ENCODE measurements at regions not wholly inside any gene's neighbourhood (a gene's known extent, or its start where the extent isn't known, plus 50 kb on each side); places are given as distances from the start of the nearest gene placed in this dataset.

- H3K4me1 ChIP-seq (ENCODE audit: control insufficient read depth, insufficient read depth, low read length), result no peaks in the 10 kb centered on the region
- no peak overlapping the region for H3K27ac ChIP-seq (ENCODE audit: low read length)
- DNase-seq, result no peak
- H3K4me3 ChIP-seq (ENCODE audit: low read length), result no peak overlapping the region
- no peaks in the 10 kb centered on the region for H3K9me3 ChIP-seq (ENCODE audit: control insufficient read depth, low read depth, low read length)
- H3K36me3 ChIP-seq (ENCODE audit: control insufficient read depth, insufficient read depth, low read length), result no peaks in the 10 kb centered on the region
- H3K27me3 ChIP-seq (ENCODE audit: control insufficient read depth, insufficient read depth, low read length), result no peaks in the 10 kb centered on the region
These were observed 174.2 kb upstream of the PABPC4L start for GRCh38 chr4:134375775-134376174.

- Histone ChIP-seq H3K4me1 (ENCODE audit: control insufficient read depth, insufficient read depth, low read length) (no peaks in the 10 kb centered on the region), H3K27me3 (ENCODE audit: control insufficient read depth, insufficient read depth, low read length) (no peaks in the 10 kb centered on the region), H3K27ac (ENCODE audit: low read length) (no peak overlapping the region), H3K9me3 (ENCODE audit: control insufficient read depth, low read depth, low read length) (no peaks in the 10 kb centered on the region), H3K36me3 (ENCODE audit: control insufficient read depth, insufficient read depth, low read length) (no peaks in the 10 kb centered on the region), H3K4me3 (ENCODE audit: low read length) (no peak overlapping the region)
- WGBS (ENCODE audit: insufficient coverage, low lambda C conversion rate), result no CpG with 5 or more reads among the region's 1 CpG
- DNase-seq, result no peak
These were observed 164.3 kb upstream of the PABPC4L start for GRCh38 chr4:134365852-134366251.

GRCh38 chr4:134364928-134365327 lies 163.3 kb upstream of the PABPC4L start:
- no peaks in the 10 kb centered on the region for H3K9me3 ChIP-seq (ENCODE audit: control insufficient read depth, low read depth, low read length)
- no CpG with 5 or more reads among the region's 1 CpG for WGBS (ENCODE audit: insufficient coverage, low lambda C conversion rate)
- H3K36me3 ChIP-seq (ENCODE audit: control insufficient read depth, insufficient read depth, low read length), result no peaks in the 10 kb centered on the region
- H3K27me3 ChIP-seq (ENCODE audit: control insufficient read depth, insufficient read depth, low read length), result no peaks in the 10 kb centered on the region
- no peak overlapping the region for H3K27ac ChIP-seq (ENCODE audit: low read length)
- no peak for DNase-seq
- no peaks in the 10 kb centered on the region for H3K4me1 ChIP-seq (ENCODE audit: control insufficient read depth, insufficient read depth, low read length)
- no peak overlapping the region for H3K4me3 ChIP-seq (ENCODE audit: low read length)

GRCh38 chr4:134345244-134345643 lies 143.7 kb upstream of the PABPC4L start:
- no peaks in the 10 kb centered on the region for H3K36me3 ChIP-seq (ENCODE audit: control insufficient read depth, insufficient read depth, low read length)
- H3K9me3 ChIP-seq (ENCODE audit: control insufficient read depth, low read depth, low read length), result no peaks in the 10 kb centered on the region
- no peaks in the 10 kb centered on the region for H3K27me3 ChIP-seq (ENCODE audit: control insufficient read depth, insufficient read depth, low read length)
- no peaks in the 10 kb centered on the region for H3K4me1 ChIP-seq (ENCODE audit: control insufficient read depth, insufficient read depth, low read length)
- 100% methylated on average over 1 of the region's 2 CpGs for WGBS (ENCODE audit: insufficient coverage, low lambda C conversion rate)
- no peak overlapping the region for H3K27ac ChIP-seq (ENCODE audit: low read length)
- DNase-seq, result no peak
- H3K4me3 ChIP-seq (ENCODE audit: low read length), result no peak overlapping the region

GRCh38 chr4:134343656-134344055 lies 142.1 kb upstream of the PABPC4L start:
- 100% methylated on average over 1 of the region's 5 CpGs for WGBS (ENCODE audit: insufficient coverage, low lambda C conversion rate)
- no peaks in the 10 kb centered on the region for H3K4me1 ChIP-seq (ENCODE audit: control insufficient read depth, insufficient read depth, low read length)
- no peaks in the 10 kb centered on the region for H3K36me3 ChIP-seq (ENCODE audit: control insufficient read depth, insufficient read depth, low read length)
- H3K27ac ChIP-seq (ENCODE audit: low read length), result no peak overlapping the region
- H3K4me3 ChIP-seq (ENCODE audit: low read length), result no peak overlapping the region
- no peaks in the 10 kb centered on the region for H3K27me3 ChIP-seq (ENCODE audit: control insufficient read depth, insufficient read depth, low read length)
- no peak for DNase-seq
- no peaks in the 10 kb centered on the region for H3K9me3 ChIP-seq (ENCODE audit: control insufficient read depth, low read depth, low read length)

GRCh38 chr4:134343081-134343480 lies 141.5 kb upstream of the PABPC4L start:
- Histone ChIP-seq H3K9me3 (ENCODE audit: control insufficient read depth, low read depth, low read length) (no peaks in the 10 kb centered on the region), H3K27me3 (ENCODE audit: control insufficient read depth, insufficient read depth, low read length) (no peaks in the 10 kb centered on the region), H3K4me1 (ENCODE audit: control insufficient read depth, insufficient read depth, low read length) (no peaks in the 10 kb centered on the region), H3K27ac (ENCODE audit: low read length) (no peak overlapping the region), H3K4me3 (ENCODE audit: low read length) (no peak overlapping the region), H3K36me3 (ENCODE audit: control insufficient read depth, insufficient read depth, low read length) (no peaks in the 10 kb centered on the region)
- DNase-seq, result no peak
- 80% methylated on average over 1 of the region's 2 CpGs for WGBS (ENCODE audit: insufficient coverage, low lambda C conversion rate)

- no peak for DNase-seq
These were observed 136.0 kb upstream of the PABPC4L start for GRCh38 chr4:134337574-134337973.

GRCh38 chr4:134328741-134329140 lies 127.2 kb upstream of the PABPC4L start:
- no peaks in the 10 kb centered on the region for H3K4me1 ChIP-seq (ENCODE audit: control insufficient read depth, insufficient read depth, low read length)
- no peak overlapping the region for H3K4me3 ChIP-seq (ENCODE audit: low read length)
- 100% methylated on average over 1 of the region's 9 CpGs for WGBS (ENCODE audit: insufficient coverage, low lambda C conversion rate)
- H3K27me3 ChIP-seq (ENCODE audit: control insufficient read depth, insufficient read depth, low read length), result no peaks in the 10 kb centered on the region
- H3K27ac ChIP-seq (ENCODE audit: low read length), result no peak overlapping the region
- H3K36me3 ChIP-seq (ENCODE audit: control insufficient read depth, insufficient read depth, low read length), result no peaks in the 10 kb centered on the region
- peaks cover 13% of the 10 kb centered on the region for H3K9me3 ChIP-seq (ENCODE audit: control insufficient read depth, low read depth, low read length)
- DNase-seq, result no peak

More at GRCh38 chr4:134337574-134337973, 136.0 kb upstream of the PABPC4L start:
- Histone ChIP-seq H3K9me3 (ENCODE audit: control insufficient read depth, low read depth, low read length) (no peaks in the 10 kb centered on the region), H3K36me3 (ENCODE audit: control insufficient read depth, insufficient read depth, low read length) (no peaks in the 10 kb centered on the region), H3K27me3 (ENCODE audit: control insufficient read depth, insufficient read depth, low read length) (no peaks in the 10 kb centered on the region), H3K4me1 (ENCODE audit: control insufficient read depth, insufficient read depth, low read length) (no peaks in the 10 kb centered on the region), H3K27ac (ENCODE audit: low read length) (no peak overlapping the region), H3K4me3 (ENCODE audit: low read length) (no peak overlapping the region)
- WGBS (ENCODE audit: insufficient coverage, low lambda C conversion rate), result no CpG with 5 or more reads among the region's 1 CpG

GRCh38 chr4:134327274-134328122 lies 125.9 kb upstream of the PABPC4L start:
- Histone ChIP-seq H3K36me3 (ENCODE audit: control insufficient read depth, insufficient read depth, low read length) (no peaks in the 10 kb centered on the region), H3K9me3 (ENCODE audit: control insufficient read depth, low read depth, low read length) (peaks cover 13% of the 10 kb centered on the region), H3K4me3 (ENCODE audit: low read length) (no peak overlapping the region), H3K27me3 (ENCODE audit: control insufficient read depth, insufficient read depth, low read length) (no peaks in the 10 kb centered on the region), H3K27ac (ENCODE audit: low read length) (no peak overlapping the region), H3K4me1 (ENCODE audit: control insufficient read depth, insufficient read depth, low read length) (no peaks in the 10 kb centered on the region)
- DNase-seq, result no peak
- WGBS (ENCODE audit: insufficient coverage, low lambda C conversion rate), result no CpG with 5 or more reads among the region's 41 CpGs

- DNase-seq, result no peak
- no peak overlapping the region for H3K27ac ChIP-seq (ENCODE audit: low read length)
- H3K4me3 ChIP-seq (ENCODE audit: low read length), result no peak overlapping the region
- no peaks in the 10 kb centered on the region for H3K36me3 ChIP-seq (ENCODE audit: control insufficient read depth, insufficient read depth, low read length)
- H3K9me3 ChIP-seq (ENCODE audit: control insufficient read depth, low read depth, low read length), result peaks cover 13% of the 10 kb centered on the region
- WGBS (ENCODE audit: insufficient coverage, low lambda C conversion rate), result 100% methylated on average over 1 of the region's 16 CpGs
- H3K4me1 ChIP-seq (ENCODE audit: control insufficient read depth, insufficient read depth, low read length), result no peaks in the 10 kb centered on the region
- H3K27me3 ChIP-seq (ENCODE audit: control insufficient read depth, insufficient read depth, low read length), result no peaks in the 10 kb centered on the region
These were observed 125.3 kb upstream of the PABPC4L start for GRCh38 chr4:134326866-134327265.

GRCh38 chr4:134324179-134324578 lies 122.6 kb upstream of the PABPC4L start:
- no peak overlapping the region for H3K4me3 ChIP-seq (ENCODE audit: low read length)
- H3K27me3 ChIP-seq (ENCODE audit: control insufficient read depth, insufficient read depth, low read length), result no peaks in the 10 kb centered on the region
- H3K4me1 ChIP-seq (ENCODE audit: control insufficient read depth, insufficient read depth, low read length), result no peaks in the 10 kb centered on the region
- no peak overlapping the region for H3K27ac ChIP-seq (ENCODE audit: low read length)
- peaks cover 13% of the 10 kb centered on the region for H3K9me3 ChIP-seq (ENCODE audit: control insufficient read depth, low read depth, low read length)
- H3K36me3 ChIP-seq (ENCODE audit: control insufficient read depth, insufficient read depth, low read length), result no peaks in the 10 kb centered on the region
- no peak for DNase-seq
- WGBS (ENCODE audit: insufficient coverage, low lambda C conversion rate), result no CpG with 5 or more reads among the region's 1 CpG

All from large intestine (tissue), 3 donors.